ENCODE measurements at regions not wholly inside any gene's neighbourhood (a gene's known extent, or its start where the extent isn't known, plus 50 kb on each side); places are given as distances from the start of the nearest gene placed in this dataset.

DNA sequence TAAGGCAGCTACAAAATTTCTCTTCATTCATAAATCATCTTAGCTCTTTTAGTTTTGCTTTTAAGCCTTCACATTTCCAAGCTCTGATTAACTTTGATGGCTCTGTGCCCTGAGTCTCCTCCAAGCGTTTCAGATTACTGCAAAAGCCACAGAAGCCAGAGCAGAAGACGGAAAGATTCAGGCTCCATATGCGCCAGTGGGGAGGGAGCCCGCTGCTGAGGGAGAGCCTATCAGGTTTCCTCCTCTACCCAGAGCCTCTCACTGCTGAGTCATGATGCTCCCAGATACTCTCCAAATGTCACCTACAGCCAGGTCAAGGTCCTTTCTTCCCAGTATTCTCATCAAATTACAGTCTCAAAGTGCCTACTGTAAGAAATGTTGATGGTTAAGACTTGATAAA is 193.6 kb downstream of the RAP2A start:
- TF ChIP-seq EZH2 (IDR thresholded peaks at IDR 0.05; ENCODE audit: borderline replicate concordance, insufficient read depth, low read depth, low read length, poor library complexity, severe bottlenecking) = no peak
- TF ChIP-seq, protein P1, sequence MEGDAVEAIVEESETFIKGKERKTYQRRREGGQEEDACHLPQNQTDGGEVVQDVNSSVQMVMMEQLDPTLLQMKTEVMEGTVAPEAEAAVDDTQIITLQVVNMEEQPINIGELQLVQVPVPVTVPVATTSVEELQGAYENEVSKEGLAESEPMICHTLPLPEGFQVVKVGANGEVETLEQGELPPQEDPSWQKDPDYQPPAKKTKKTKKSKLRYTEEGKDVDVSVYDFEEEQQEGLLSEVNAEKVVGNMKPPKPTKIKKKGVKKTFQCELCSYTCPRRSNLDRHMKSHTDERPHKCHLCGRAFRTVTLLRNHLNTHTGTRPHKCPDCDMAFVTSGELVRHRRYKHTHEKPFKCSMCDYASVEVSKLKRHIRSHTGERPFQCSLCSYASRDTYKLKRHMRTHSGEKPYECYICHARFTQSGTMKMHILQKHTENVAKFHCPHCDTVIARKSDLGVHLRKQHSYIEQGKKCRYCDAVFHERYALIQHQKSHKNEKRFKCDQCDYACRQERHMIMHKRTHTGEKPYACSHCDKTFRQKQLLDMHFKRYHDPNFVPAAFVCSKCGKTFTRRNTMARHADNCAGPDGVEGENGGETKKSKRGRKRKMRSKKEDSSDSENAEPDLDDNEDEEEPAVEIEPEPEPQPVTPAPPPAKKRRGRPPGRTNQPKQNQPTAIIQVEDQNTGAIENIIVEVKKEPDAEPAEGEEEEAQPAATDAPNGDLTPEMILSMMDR (IDR thresholded peaks at IDR 0.05) = no peak

Measured in B cell (primary cell).